ENCODE measurements at regions not wholly inside any gene's neighbourhood (a gene's known extent, or its start where the extent isn't known, plus 50 kb on each side); places are given as distances from the start of the nearest gene placed in this dataset.

GRCh38 chr4:35879479-35879878, 364.8 kb downstream of the ARAP2 start:
- TF ChIP-seq POLR2A (IDR thresholded peaks at IDR 0.05; ENCODE audit: borderline replicate concordance, extremely low read depth, insufficient read depth, insufficient read length) (no peak), CTCF (IDR thresholded peaks at IDR 0.05 in 2 of 3, conservative IDR thresholded peaks at IDR 0.05 in 1 of 3; ENCODE audit: borderline replicate concordance in 1 of 3, insufficient read depth in 1 of 3, low read depth in 2 of 3, low read length in 2 of 3) (no peak), ZFX (IDR thresholded peaks at IDR 0.05) (no peak)

All from HCT116 (cell line).